Kidney epithelial cell (primary cell): ENCODE measurements at regions not wholly inside any gene's neighbourhood (a gene's known extent, or its start where the extent isn't known, plus 50 kb on each side); places are given as distances from the start of the nearest gene placed in this dataset.

Experiments
- DNase-seq: peaks from one replicate; pipeline ENCODE4 v3.0.0-alpha.2; 2010; ENCODE audit warnings: low read depth
- H3K27me3 ChIP-seq: 2 replicates; pipeline ENCODE4 v1.6.0; 2011; ENCODE audit warnings: low read length; ENCODE audit not compliant: control insufficient read depth, insufficient read depth
- H3K36me3 ChIP-seq: 2 replicates; pipeline ENCODE4 v1.5.1; 2011; ENCODE audit warnings: low read length; ENCODE audit not compliant: control insufficient read depth, insufficient read depth
- H3K4me3 ChIP-seq: 2 replicates; pipeline ENCODE4 v1.5.1; 2011; ENCODE audit warnings: low read depth, mild to moderate bottlenecking, control low read depth, low read length
- CTCF ChIP-seq: IDR thresholded peaks from 2 replicates; pipeline ENCODE4 v1.5.1; 2011; ENCODE audit warnings: mild to moderate bottlenecking, moderate library complexity, low read length, control low read depth, inconsistent platforms; ENCODE audit not compliant: insufficient read depth, poor library complexity, severe bottlenecking

- no peak for DNase-seq
- Histone ChIP-seq H3K27me3 (no peaks in the 10 kb centered on the region), H3K36me3 (no peaks in the 10 kb centered on the region), H3K4me3 (no peak overlapping the region)
- no peak for TF ChIP-seq CTCF
These were observed 390.8 kb downstream of the POM121L12 start for GRCh38 chr7:53426145-53426750.

DNA sequence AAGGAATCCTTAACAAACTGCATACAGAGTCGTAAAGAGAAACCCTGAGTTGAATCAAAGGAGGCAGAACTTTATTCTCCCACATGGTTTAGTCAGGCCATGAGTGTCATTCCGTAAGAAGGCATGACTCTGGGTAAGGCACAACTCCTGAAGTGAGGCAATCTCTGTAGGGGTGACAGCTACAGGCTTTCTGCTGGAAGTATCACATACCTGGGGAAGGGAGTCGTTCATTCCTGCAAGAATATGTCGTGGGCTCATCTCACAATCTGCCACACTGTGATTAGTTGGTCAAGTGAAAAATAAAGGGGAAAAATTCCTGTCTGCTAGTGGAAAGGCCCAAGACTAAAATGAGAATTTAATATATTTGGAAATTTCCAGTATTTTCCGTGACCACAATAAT is 392.6 kb downstream of the POM121L12 start:
- H3K4me3 ChIP-seq: no peak overlapping the region
- H3K36me3 ChIP-seq: no peaks in the 10 kb centered on the region
- no peaks in the 10 kb centered on the region for H3K27me3 ChIP-seq
- no peak for DNase-seq
- TF ChIP-seq CTCF: no peak

- no peaks in the 10 kb centered on the region for H3K27me3 ChIP-seq
- no peaks in the 10 kb centered on the region for H3K36me3 ChIP-seq
- TF ChIP-seq CTCF: no peak
- no peak overlapping the region for H3K4me3 ChIP-seq
- no peak for DNase-seq
These were observed 396.5 kb downstream of the POM121L12 start for GRCh38 chr7:53431901-53432300.

GRCh38 chr7:53437336-53437735 is 401.9 kb downstream of the POM121L12 start:
- H3K4me3 ChIP-seq: no peak overlapping the region
- no peaks in the 10 kb centered on the region for H3K27me3 ChIP-seq
- no peak for TF ChIP-seq CTCF
- H3K36me3 ChIP-seq: no peaks in the 10 kb centered on the region
- DNase-seq: no peak

- Histone ChIP-seq H3K27me3 (no peaks in the 10 kb centered on the region), H3K4me3 (no peak overlapping the region), H3K36me3 (no peaks in the 10 kb centered on the region)
- no peak for TF ChIP-seq CTCF
- DNase-seq: no peak
These were observed 410.7 kb downstream of the POM121L12 start for GRCh38 chr7:53446170-53446569.

- DNase-seq: no peak
- no peaks in the 10 kb centered on the region for H3K36me3 ChIP-seq
- H3K4me3 ChIP-seq: no peak overlapping the region
- H3K27me3 ChIP-seq: no peaks in the 10 kb centered on the region
- TF ChIP-seq CTCF: no peak
These were observed 423.2 kb downstream of the POM121L12 start for GRCh38 chr7:53458636-53459035.
